Keratinocyte (primary cell): ENCODE measurements at regions not wholly inside any gene's neighbourhood (a gene's known extent, or its start where the extent isn't known, plus 50 kb on each side); places are given as distances from the start of the nearest gene placed in this dataset.

Experiments
- DNase-seq: peaks from one replicate; pipeline ENCODE4 v3.0.0-alpha.2; 2011; ENCODE audit warnings: low read depth, missing footprints, low spot score
- FAIRE-seq: peaks from 2 replicates; lab custom pipeline; 2011; peaks lifted over from hg19 to GRCh38; lab: Jason Lieb, UNC
- H2AFZ ChIP-seq: 2 replicates; pipeline ENCODE4 v1.6.0; 2012; ENCODE audit warnings: low read length, control low read depth, inconsistent platforms; ENCODE audit not compliant: control insufficient read depth
- H3K27ac ChIP-seq: 2 replicates; pipeline ENCODE4 v1.5.1; 2011; ENCODE audit warnings: low read length; ENCODE audit not compliant: control insufficient read depth, insufficient read depth
- H3K27me3 ChIP-seq: 3 replicates; pipeline ENCODE4 v1.6.0; 2011; ENCODE audit warnings: low read length; ENCODE audit not compliant: control insufficient read depth, insufficient read depth; ENCODE audit errors: extremely low read depth
- H3K36me3 ChIP-seq, 2 experiments: 2 replicates in 1 of 2; 3 replicates in 1 of 2; pipeline ENCODE4 v1.5.1; 2011; ENCODE audit warnings: low read length in 2 of 2, mild to moderate bottlenecking in 1 of 2; ENCODE audit not compliant: control insufficient read depth in 2 of 2, insufficient read depth in 2 of 2; ENCODE audit errors: extremely low read depth in 1 of 2
- H3K4me1 ChIP-seq: 3 replicates; pipeline ENCODE4 v1.5.1; 2011; ENCODE audit warnings: low read length; ENCODE audit not compliant: control insufficient read depth, insufficient read depth; ENCODE audit errors: extremely low read depth
- H3K4me2 ChIP-seq: 3 replicates; pipeline ENCODE4 v1.6.0; 2011; ENCODE audit warnings: low read depth, low read length; ENCODE audit not compliant: control insufficient read depth, insufficient read depth; ENCODE audit errors: extremely low read depth
- H3K4me3 ChIP-seq, 3 experiments: fragments of 200-600 bp in 1 of 3; sonication (generic) in 1 of 3; 2 replicates in 2 of 3; 3 replicates in 1 of 3; pipeline ENCODE4 v1.5.1; 2011 to 2016; ENCODE audit warnings: low read length in 3 of 3, mild to moderate bottlenecking in 3 of 3, control low read depth in 2 of 3, inconsistent platforms in 1 of 3, low read depth in 1 of 3, mixed read lengths in 1 of 3, mixed run types in 1 of 3, moderate library complexity in 1 of 3; ENCODE audit not compliant: control insufficient read depth in 2 of 3, insufficient read depth in 2 of 3; ENCODE audit errors: extremely low read depth in 1 of 3
- H3K79me2 ChIP-seq: 2 replicates; pipeline ENCODE4 v1.6.0; 2012; ENCODE audit warnings: low read length; ENCODE audit not compliant: control insufficient read depth, insufficient read depth
- H3K9ac ChIP-seq: 3 replicates; pipeline ENCODE4 v1.6.0; 2011; ENCODE audit warnings: low read length; ENCODE audit not compliant: control insufficient read depth, insufficient read depth; ENCODE audit errors: extremely low read depth
- H3K9me1 ChIP-seq: 3 replicates; pipeline ENCODE4 v1.6.0; 2011; ENCODE audit warnings: low read length; ENCODE audit not compliant: control insufficient read depth, insufficient read depth; ENCODE audit errors: extremely low read depth
- H3K9me3 ChIP-seq: 2 replicates; pipeline ENCODE4 v1.5.1; 2012; ENCODE audit warnings: low read depth, low read length; ENCODE audit not compliant: control insufficient read depth
- H4K20me1 ChIP-seq: 3 replicates; pipeline ENCODE4 v1.6.0; 2011; ENCODE audit warnings: low read length; ENCODE audit not compliant: control insufficient read depth, insufficient read depth; ENCODE audit errors: extremely low read depth
- CTCF ChIP-seq, 3 experiments: IDR thresholded peaks in 1 of 3; conservative IDR thresholded peaks in 1 of 3; optimal IDR thresholded peaks in 1 of 3; 2 replicates in 2 of 3; 3 replicates in 1 of 3; pipeline versions ENCODE3 to v1.5.1; 2011; ENCODE audit warnings: low read length in 3 of 3, mild to moderate bottlenecking in 3 of 3, moderate library complexity in 2 of 3, control low read depth in 1 of 3, inconsistent platforms in 1 of 3; ENCODE audit not compliant: insufficient read depth in 2 of 3; ENCODE audit errors: extremely low read depth in 1 of 3
- EZH2 ChIP-seq: IDR thresholded peaks from one replicate; pipeline ENCODE4 v1.6.1; 2012; ENCODE audit warnings: inconsistent platforms, mild to moderate bottlenecking, low read length, moderate library complexity
- dilution Hi-C: fragments of 300-500 bp; cut with MboI; formaldehyde crosslinking; loops from one replicate; pipeline ENCODE4 v1.7.0; 2020; ENCODE audit warnings: low sequenced_read_pairs; ENCODE audit not compliant: extremely low pct_ligation_motif_present

GRCh38 chrX:15017491-15017890, 144.3 kb downstream of the MOSPD2 start:
- Histone ChIP-seq H3K27me3 (no peaks in the 10 kb centered on the region), H3K79me2 (no peaks in the 10 kb centered on the region), H2AFZ (no peak overlapping the region), H3K9ac (no peak overlapping the region), H3K9me1 (no peaks in the 10 kb centered on the region), H3K9me3 (no peaks in the 10 kb centered on the region), H3K4me2 (no peak overlapping the region), H3K4me1 (no peaks in the 10 kb centered on the region), H3K4me3 (no peak overlapping the region), H3K27ac (no peak overlapping the region), H3K36me3 (no peaks in the 10 kb centered on the region), H4K20me1 (no peaks in the 10 kb centered on the region)
- no peak for DNase-seq
- no peak for FAIRE-seq
- dilution Hi-C loops = no loop called here
- TF ChIP-seq CTCF (optimal IDR thresholded peaks at IDR 0.05 in 1 of 3, IDR thresholded peaks at IDR 0.05 in 1 of 3, conservative IDR thresholded peaks at IDR 0.05 in 1 of 3; ENCODE audit: extremely low read depth in 1 of 3, insufficient read depth in 2 of 3, low read length in 3 of 3) = no peak
- no peak for TF ChIP-seq EZH2

- FAIRE-seq = no peak
Measured at GRCh38 chrX:15016051-15016450, 142.8 kb downstream of the MOSPD2 start.

More at GRCh38 chrX:15016051-15016450, 142.8 kb downstream of the MOSPD2 start:
- H3K9me1 ChIP-seq = no peaks in the 10 kb centered on the region
- H3K36me3 ChIP-seq = no peaks in the 10 kb centered on the region
- no peak overlapping the region for H3K27ac ChIP-seq
- no peak overlapping the region for H2AFZ ChIP-seq
- H3K4me3 ChIP-seq = no peak overlapping the region
- no peaks in the 10 kb centered on the region for H3K79me2 ChIP-seq
- no peak for DNase-seq
- H3K9me3 ChIP-seq = no peaks in the 10 kb centered on the region
- TF ChIP-seq CTCF (optimal IDR thresholded peaks at IDR 0.05 in 1 of 3, IDR thresholded peaks at IDR 0.05 in 1 of 3, conservative IDR thresholded peaks at IDR 0.05 in 1 of 3; ENCODE audit: extremely low read depth in 1 of 3, insufficient read depth in 2 of 3, low read length in 3 of 3) = no peak
- no peak for TF ChIP-seq EZH2
- no peak overlapping the region for H3K4me2 ChIP-seq
- no peak overlapping the region for H3K9ac ChIP-seq
- dilution Hi-C loops = no loop called here
- no peaks in the 10 kb centered on the region for H4K20me1 ChIP-seq
- H3K27me3 ChIP-seq = no peaks in the 10 kb centered on the region
- no peaks in the 10 kb centered on the region for H3K4me1 ChIP-seq
